ENCODE measurements at regions not wholly inside any gene's neighbourhood (a gene's known extent, or its start where the extent isn't known, plus 50 kb on each side); places are given as distances from the start of the nearest gene placed in this dataset.

- no peaks in the 10 kb centered on the region for H3K9me3 ChIP-seq
- H3K27me3 ChIP-seq, result no peaks in the 10 kb centered on the region
- no peaks in the 10 kb centered on the region for H3K36me3 ChIP-seq
- H3K27ac ChIP-seq, result no peak overlapping the region
- peaks cover 16% of the 10 kb centered on the region in 2 experiments for H3K4me1 ChIP-seq (ENCODE audit: control insufficient read depth in 1 of 2, insufficient read depth in 1 of 2, low read depth in 1 of 2, low read length in 1 of 2)
- no peak overlapping the region for H3K4me3 ChIP-seq (ENCODE audit: low read depth in 1 of 2, low read length in 1 of 2)
- no peak for TF ChIP-seq CTCF (IDR thresholded peaks at IDR 0.05)
These were observed 101.3 kb downstream of the GADD45G start for GRCh38 chr9:89706086-89706485.

DNA sequence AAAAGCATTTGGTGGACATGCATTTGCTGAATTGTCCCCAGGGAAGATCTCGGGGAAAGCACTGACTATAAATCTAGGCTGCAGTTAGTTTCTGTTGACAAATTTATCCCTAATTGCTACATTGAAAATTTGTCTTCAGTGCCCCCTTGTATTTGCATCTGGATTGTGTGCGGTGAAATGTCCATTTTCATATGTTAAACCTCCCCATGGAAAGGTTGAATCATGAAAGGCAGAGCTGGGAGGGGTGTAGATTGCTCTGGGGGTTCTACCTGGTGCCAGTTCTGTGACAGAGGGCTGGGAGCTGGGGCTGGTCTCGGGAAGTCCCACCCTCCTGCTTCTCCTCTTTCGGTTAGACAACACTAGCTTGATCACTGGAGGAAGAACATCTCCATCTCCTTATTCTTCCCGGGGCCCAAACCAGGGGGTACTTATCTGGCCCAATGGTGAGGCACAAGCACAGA is 101.9 kb downstream of the GADD45G start:
- TF ChIP-seq CTCF (IDR thresholded peaks at IDR 0.05), result no peak
- Histone ChIP-seq H3K27ac (no peak overlapping the region), H3K27me3 (no peaks in the 10 kb centered on the region), H3K9me3 (no peaks in the 10 kb centered on the region), H3K36me3 (no peaks in the 10 kb centered on the region), H3K4me3 (ENCODE audit: low read depth in 1 of 2, low read length in 1 of 2) (no peak overlapping the region), H3K4me1 (ENCODE audit: control insufficient read depth in 1 of 2, insufficient read depth in 1 of 2, low read depth in 1 of 2, low read length in 1 of 2) (peaks cover 13 to 14% of the 10 kb centered on the region in 2 experiments)

DNA sequence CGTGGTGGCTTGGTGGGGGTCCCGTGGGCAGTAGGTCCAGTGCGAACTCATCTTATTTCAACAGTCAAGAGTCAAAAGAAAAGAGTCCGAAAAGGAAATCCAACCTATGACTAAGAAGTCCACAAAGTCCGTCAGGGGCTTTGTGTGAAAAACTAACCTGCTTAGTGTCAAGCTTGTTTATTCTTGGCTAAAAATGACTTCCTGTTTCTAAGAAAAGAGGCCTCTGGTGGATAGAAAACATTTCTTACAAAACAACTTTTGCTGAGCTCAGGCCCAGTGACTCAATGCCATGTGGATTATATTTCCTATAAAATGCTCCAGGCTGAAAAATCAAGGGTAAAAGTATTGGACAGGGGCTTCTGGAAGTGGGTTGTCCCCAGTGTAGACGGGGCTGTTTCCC is 105.9 kb downstream of the GADD45G start:
- H3K27me3 ChIP-seq, result no peaks in the 10 kb centered on the region
- peaks cover 13 to 14% of the 10 kb centered on the region in 2 experiments for H3K4me1 ChIP-seq (ENCODE audit: control insufficient read depth in 1 of 2, insufficient read depth in 1 of 2, low read depth in 1 of 2, low read length in 1 of 2)
- H3K4me3 ChIP-seq (ENCODE audit: low read depth in 1 of 2, low read length in 1 of 2), result no peak overlapping the region
- TF ChIP-seq CTCF (IDR thresholded peaks at IDR 0.05), result no peak
- no peaks in the 10 kb centered on the region for H3K9me3 ChIP-seq
- H3K27ac ChIP-seq, result peak overlapping the region; percentile 70
- no peaks in the 10 kb centered on the region for H3K36me3 ChIP-seq

GRCh38 chr9:89711866-89712265 is 107.1 kb downstream of the GADD45G start:
- H3K9me3 ChIP-seq, result no peaks in the 10 kb centered on the region
- no peaks in the 10 kb centered on the region for H3K27me3 ChIP-seq
- H3K27ac ChIP-seq, result no peak overlapping the region
- H3K4me3 ChIP-seq (ENCODE audit: low read depth in 1 of 2, low read length in 1 of 2), result no peak overlapping the region
- no peaks in the 10 kb centered on the region for H3K36me3 ChIP-seq
- no peak for TF ChIP-seq CTCF (IDR thresholded peaks at IDR 0.05)
- peaks cover 13 to 14% of the 10 kb centered on the region in 2 experiments for H3K4me1 ChIP-seq (ENCODE audit: control insufficient read depth in 1 of 2, insufficient read depth in 1 of 2, low read depth in 1 of 2, low read length in 1 of 2)

- no peak overlapping the region for H3K4me3 ChIP-seq (ENCODE audit: low read depth in 1 of 2, low read length in 1 of 2)
- no peak overlapping the region for H3K27ac ChIP-seq
- H3K36me3 ChIP-seq, result no peaks in the 10 kb centered on the region
- H3K27me3 ChIP-seq, result no peaks in the 10 kb centered on the region
- H3K9me3 ChIP-seq, result no peaks in the 10 kb centered on the region
- peaks cover 13 to 14% of the 10 kb centered on the region in 2 experiments for H3K4me1 ChIP-seq (ENCODE audit: control insufficient read depth in 1 of 2, insufficient read depth in 1 of 2, low read depth in 1 of 2, low read length in 1 of 2)
- TF ChIP-seq CTCF (IDR thresholded peaks at IDR 0.05), result no peak
These were observed 107.5 kb downstream of the GADD45G start for GRCh38 chr9:89712283-89712682.

DNA sequence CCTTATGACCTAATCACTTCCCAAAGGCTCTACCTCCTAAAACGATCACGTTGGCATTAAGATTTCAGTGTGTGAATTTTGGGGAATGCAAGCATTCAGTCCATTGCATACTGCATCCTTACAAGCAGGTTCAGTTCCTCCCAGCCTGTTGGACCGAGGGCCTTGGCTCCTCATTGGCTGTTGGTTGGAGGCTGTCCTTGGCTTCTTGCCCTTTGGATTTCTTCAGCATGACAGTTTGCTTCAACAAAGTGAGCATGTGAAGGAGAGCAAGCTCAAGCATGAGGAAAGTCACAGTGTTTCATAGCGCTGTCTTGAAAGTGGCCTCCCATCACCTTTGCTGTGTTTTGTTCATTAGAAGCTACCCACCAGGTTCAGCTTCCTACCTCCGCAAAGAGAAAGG is 109.5 kb downstream of the GADD45G start:
- no peak for TF ChIP-seq CTCF (IDR thresholded peaks at IDR 0.05)
- H3K9me3 ChIP-seq, result no peaks in the 10 kb centered on the region
- no peaks in the 10 kb centered on the region for H3K36me3 ChIP-seq
- H3K27me3 ChIP-seq, result no peaks in the 10 kb centered on the region
- H3K4me3 ChIP-seq (ENCODE audit: low read depth in 1 of 2, low read length in 1 of 2), result no peak overlapping the region
- H3K4me1 ChIP-seq (ENCODE audit: control insufficient read depth in 1 of 2, insufficient read depth in 1 of 2, low read depth in 1 of 2, low read length in 1 of 2), result peaks cover 21 to 22% of the 10 kb centered on the region in 2 experiments
- no peak overlapping the region for H3K27ac ChIP-seq

Measured in neutrophil (primary cell).